ENCODE measurements at regions not wholly inside any gene's neighbourhood (a gene's known extent, or its start where the extent isn't known, plus 50 kb on each side); places are given as distances from the start of the nearest gene placed in this dataset.
A peak's percentile ranks its signal among the peaks of the same experiment; 100 is the strongest.

GRCh38 chr13:79765331-79765730 is 284.4 kb downstream of the NDFIP2 start:
- no peaks in the 10 kb centered on the region for H3K4me1 ChIP-seq (ENCODE audit: control insufficient read depth in 1 of 2, insufficient read depth in 2 of 2, low read length in 2 of 2)
- no peaks in the 10 kb centered on the region for H3K27me3 ChIP-seq (ENCODE audit: low read depth, low read length)
- H3K4me3 ChIP-seq (ENCODE audit: low read depth in 1 of 2, low read length in 2 of 2): no peak overlapping the region
- H3K9me3 ChIP-seq (ENCODE audit: control insufficient read depth in 1 of 2, low read length in 2 of 2): no peaks in the 10 kb centered on the region
- H3K27ac ChIP-seq (ENCODE audit: low read length): no peak overlapping the region
- H3K36me3 ChIP-seq (ENCODE audit: control insufficient read depth in 1 of 2, insufficient read depth in 2 of 2, low read length in 2 of 2): no peaks in the 10 kb centered on the region

DNA sequence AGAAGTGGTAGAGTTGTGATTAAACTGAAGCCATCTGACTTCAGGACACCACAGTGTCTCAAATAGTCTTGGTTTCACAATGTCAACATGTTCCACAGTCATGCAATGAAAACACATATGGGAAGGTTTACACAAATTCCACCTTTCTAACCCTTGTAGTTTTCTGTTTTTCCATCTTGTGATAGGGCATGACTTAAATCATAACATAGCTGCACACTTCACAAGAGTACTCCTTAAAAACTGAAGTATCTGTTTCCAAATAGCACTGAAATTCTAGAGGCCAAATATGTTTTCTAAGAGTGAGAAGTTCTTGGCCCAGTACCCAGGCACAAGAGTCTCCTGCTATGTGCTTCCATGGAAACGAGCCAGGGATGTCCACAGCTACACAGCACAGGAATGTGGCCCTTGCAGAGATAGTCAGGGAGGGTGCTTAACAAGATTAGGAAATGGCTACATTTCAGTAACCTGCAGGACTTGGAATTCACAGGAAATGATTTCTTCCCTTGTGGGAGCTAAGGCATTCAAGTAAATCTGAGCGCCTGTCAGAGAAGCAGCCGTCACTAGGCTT is 269.1 kb downstream of the NDFIP2 start:
- peaks cover 0 to 5% of the 10 kb centered on the region in 2 donors for H3K4me1 ChIP-seq (ENCODE audit: control insufficient read depth in 1 of 2, insufficient read depth in 2 of 2, low read length in 2 of 2)
- no peaks in the 10 kb centered on the region for H3K27me3 ChIP-seq (ENCODE audit: low read depth, low read length)
- no peaks in the 10 kb centered on the region for H3K36me3 ChIP-seq (ENCODE audit: control insufficient read depth in 1 of 2, insufficient read depth in 2 of 2, low read length in 2 of 2)
- H3K4me3 ChIP-seq (ENCODE audit: low read depth in 1 of 2, low read length in 2 of 2): no peak overlapping the region
- no peaks in the 10 kb centered on the region for H3K9me3 ChIP-seq (ENCODE audit: control insufficient read depth in 1 of 2, low read length in 2 of 2)
- H3K27ac ChIP-seq (ENCODE audit: low read length): no peak overlapping the region

GRCh38 chr13:79749566-79749965 is 268.6 kb downstream of the NDFIP2 start:
- no peaks in the 10 kb centered on the region for H3K9me3 ChIP-seq (ENCODE audit: control insufficient read depth in 1 of 2, low read length in 2 of 2)
- H3K4me1 ChIP-seq (ENCODE audit: control insufficient read depth in 1 of 2, insufficient read depth in 2 of 2, low read length in 2 of 2): peaks cover 0 to 5% of the 10 kb centered on the region in 2 donors
- H3K27me3 ChIP-seq (ENCODE audit: low read depth, low read length): no peaks in the 10 kb centered on the region
- no peak overlapping the region for H3K4me3 ChIP-seq (ENCODE audit: low read depth in 1 of 2, low read length in 2 of 2)
- no peak overlapping the region for H3K27ac ChIP-seq (ENCODE audit: low read length)
- H3K36me3 ChIP-seq (ENCODE audit: control insufficient read depth in 1 of 2, insufficient read depth in 2 of 2, low read length in 2 of 2): no peaks in the 10 kb centered on the region

- H3K4me1 ChIP-seq (ENCODE audit: control insufficient read depth in 1 of 2, insufficient read depth in 2 of 2, low read length in 2 of 2): no peaks in the 10 kb centered on the region
- no peaks in the 10 kb centered on the region for H3K27me3 ChIP-seq (ENCODE audit: low read depth, low read length)
- no peak overlapping the region for H3K27ac ChIP-seq (ENCODE audit: low read length)
- no peaks in the 10 kb centered on the region for H3K9me3 ChIP-seq (ENCODE audit: control insufficient read depth in 1 of 2, low read length in 2 of 2)
- no peaks in the 10 kb centered on the region for H3K36me3 ChIP-seq (ENCODE audit: control insufficient read depth in 1 of 2, insufficient read depth in 2 of 2, low read length in 2 of 2)
- no peak overlapping the region for H3K4me3 ChIP-seq (ENCODE audit: low read depth in 1 of 2, low read length in 2 of 2)
Observed at GRCh38 chr13:79745081-79745480, 264.1 kb downstream of the NDFIP2 start.

DNA sequence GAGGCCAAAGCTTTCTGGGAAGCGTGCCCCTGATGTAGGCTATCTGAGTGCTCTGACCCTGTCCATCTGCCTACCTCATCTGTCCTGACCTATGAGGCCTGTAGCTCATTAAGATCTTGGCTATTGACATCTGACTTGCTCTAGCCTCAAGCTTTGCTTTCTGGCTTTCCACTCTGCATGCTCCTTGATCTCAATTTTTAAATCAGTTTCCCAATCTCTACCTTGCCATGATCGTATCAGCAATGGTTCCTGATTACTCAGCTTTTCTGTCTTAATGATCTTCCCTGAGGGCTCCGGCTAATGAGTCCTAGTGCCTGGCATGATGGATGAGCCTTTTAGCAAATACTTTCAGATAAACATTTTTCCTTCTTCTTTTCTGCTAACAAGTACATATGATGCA is 262.0 kb downstream of the NDFIP2 start:
- H3K4me1 ChIP-seq (ENCODE audit: control insufficient read depth in 1 of 2, insufficient read depth in 2 of 2, low read length in 2 of 2): no peaks in the 10 kb centered on the region
- no peak overlapping the region for H3K27ac ChIP-seq (ENCODE audit: low read length)
- H3K27me3 ChIP-seq (ENCODE audit: low read depth, low read length): no peaks in the 10 kb centered on the region

GRCh38 chr13:79740991-79741390 is 260.0 kb downstream of the NDFIP2 start:
- H3K9me3 ChIP-seq (ENCODE audit: control insufficient read depth in 1 of 2, low read length in 2 of 2): no peaks in the 10 kb centered on the region
- no peaks in the 10 kb centered on the region for H3K4me1 ChIP-seq (ENCODE audit: control insufficient read depth in 1 of 2, insufficient read depth in 2 of 2, low read length in 2 of 2)
- H3K27ac ChIP-seq (ENCODE audit: low read length): no peak overlapping the region
- peak overlapping the region in 1 of 2 donors; percentile 30 for H3K4me3 ChIP-seq (ENCODE audit: low read depth in 1 of 2, low read length in 2 of 2)
- H3K27me3 ChIP-seq (ENCODE audit: low read depth, low read length): no peaks in the 10 kb centered on the region
- no peaks in the 10 kb centered on the region for H3K36me3 ChIP-seq (ENCODE audit: control insufficient read depth in 1 of 2, insufficient read depth in 2 of 2, low read length in 2 of 2)

More for the DNA sequence above, 262.0 kb downstream of the NDFIP2 start:
- Histone ChIP-seq H3K36me3 (ENCODE audit: control insufficient read depth in 1 of 2, insufficient read depth in 2 of 2, low read length in 2 of 2) (no peaks in the 10 kb centered on the region), H3K9me3 (ENCODE audit: control insufficient read depth in 1 of 2, low read length in 2 of 2) (no peaks in the 10 kb centered on the region), H3K4me3 (ENCODE audit: low read depth in 1 of 2, low read length in 2 of 2) (no peak overlapping the region)

GRCh38 chr13:79736356-79736755 is 255.4 kb downstream of the NDFIP2 start:
- Histone ChIP-seq H3K27ac (ENCODE audit: low read length) (no peak overlapping the region), H3K27me3 (ENCODE audit: low read depth, low read length) (no peaks in the 10 kb centered on the region), H3K9me3 (ENCODE audit: control insufficient read depth in 1 of 2, low read length in 2 of 2) (no peaks in the 10 kb centered on the region), H3K4me1 (ENCODE audit: control insufficient read depth in 1 of 2, insufficient read depth in 2 of 2, low read length in 2 of 2) (no peaks in the 10 kb centered on the region), H3K36me3 (ENCODE audit: control insufficient read depth in 1 of 2, insufficient read depth in 2 of 2, low read length in 2 of 2) (no peaks in the 10 kb centered on the region), H3K4me3 (ENCODE audit: low read depth in 1 of 2, low read length in 2 of 2) (no peak overlapping the region)

DNA sequence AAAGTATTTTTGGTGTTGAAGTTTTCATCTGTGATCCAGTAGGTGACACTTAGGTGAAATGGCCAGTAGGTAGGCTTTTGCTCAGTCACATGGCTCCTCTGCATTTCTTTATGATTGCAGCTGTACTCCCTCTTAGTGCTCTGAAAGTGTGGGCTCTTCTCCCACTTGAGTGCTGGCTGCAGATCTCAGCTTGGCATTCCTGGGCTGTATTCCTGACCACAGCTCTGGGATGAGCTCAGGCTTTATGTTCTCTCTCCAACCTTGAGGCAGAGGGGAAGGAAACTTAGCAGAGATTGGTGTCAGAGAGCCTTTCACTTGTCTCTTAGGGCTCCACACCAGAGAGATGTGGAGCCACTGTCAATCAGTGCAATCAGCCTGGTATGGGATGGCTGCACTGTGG is 254.3 kb downstream of the NDFIP2 start:
- H3K27ac ChIP-seq (ENCODE audit: low read length): no peak overlapping the region
- no peaks in the 10 kb centered on the region for H3K4me1 ChIP-seq (ENCODE audit: control insufficient read depth in 1 of 2, insufficient read depth in 2 of 2, low read length in 2 of 2)
- no peaks in the 10 kb centered on the region for H3K36me3 ChIP-seq (ENCODE audit: control insufficient read depth in 1 of 2, insufficient read depth in 2 of 2, low read length in 2 of 2)
- H3K9me3 ChIP-seq (ENCODE audit: control insufficient read depth in 1 of 2, low read length in 2 of 2): no peaks in the 10 kb centered on the region
- no peaks in the 10 kb centered on the region for H3K27me3 ChIP-seq (ENCODE audit: low read depth, low read length)
- H3K4me3 ChIP-seq (ENCODE audit: low read depth in 1 of 2, low read length in 2 of 2): no peak overlapping the region

GRCh38 chr13:79727086-79727485 is 246.1 kb downstream of the NDFIP2 start:
- Histone ChIP-seq H3K27me3 (ENCODE audit: low read depth, low read length) (no peaks in the 10 kb centered on the region), H3K27ac (ENCODE audit: low read length) (no peak overlapping the region), H3K36me3 (ENCODE audit: control insufficient read depth in 1 of 2, insufficient read depth in 2 of 2, low read length in 2 of 2) (no peaks in the 10 kb centered on the region), H3K9me3 (ENCODE audit: control insufficient read depth in 1 of 2, low read length in 2 of 2) (no peaks in the 10 kb centered on the region), H3K4me3 (ENCODE audit: low read depth in 1 of 2, low read length in 2 of 2) (no peak overlapping the region), H3K4me1 (ENCODE audit: control insufficient read depth in 1 of 2, insufficient read depth in 2 of 2, low read length in 2 of 2) (peaks cover 0 to 23% of the 10 kb centered on the region in 2 donors)

GRCh38 chr13:79725841-79726240 is 244.9 kb downstream of the NDFIP2 start:
- Histone ChIP-seq H3K4me3 (ENCODE audit: low read depth in 1 of 2, low read length in 2 of 2) (no peak overlapping the region), H3K4me1 (ENCODE audit: control insufficient read depth in 1 of 2, insufficient read depth in 2 of 2, low read length in 2 of 2) (peaks cover 0 to 23% of the 10 kb centered on the region in 2 donors), H3K9me3 (ENCODE audit: control insufficient read depth in 1 of 2, low read length in 2 of 2) (no peaks in the 10 kb centered on the region), H3K36me3 (ENCODE audit: control insufficient read depth in 1 of 2, insufficient read depth in 2 of 2, low read length in 2 of 2) (no peaks in the 10 kb centered on the region), H3K27ac (ENCODE audit: low read length) (no peak overlapping the region), H3K27me3 (ENCODE audit: low read depth, low read length) (no peaks in the 10 kb centered on the region)

- H3K9me3 ChIP-seq (ENCODE audit: control insufficient read depth in 1 of 2, low read length in 2 of 2): no peaks in the 10 kb centered on the region
- no peak overlapping the region for H3K4me3 ChIP-seq (ENCODE audit: low read depth in 1 of 2, low read length in 2 of 2)
- H3K27me3 ChIP-seq (ENCODE audit: low read depth, low read length): no peaks in the 10 kb centered on the region
- no peaks in the 10 kb centered on the region for H3K36me3 ChIP-seq (ENCODE audit: control insufficient read depth in 1 of 2, insufficient read depth in 2 of 2, low read length in 2 of 2)
- H3K27ac ChIP-seq (ENCODE audit: low read length): no peak overlapping the region
- peaks cover 0 to 23% of the 10 kb centered on the region in 2 donors for H3K4me1 ChIP-seq (ENCODE audit: control insufficient read depth in 1 of 2, insufficient read depth in 2 of 2, low read length in 2 of 2)
Observed at GRCh38 chr13:79724348-79725103, 243.6 kb downstream of the NDFIP2 start.
